C4-2B (cell line): ENCODE measurements at regions not wholly inside any gene's neighbourhood (a gene's known extent, or its start where the extent isn't known, plus 50 kb on each side); places are given as distances from the start of the nearest gene placed in this dataset.

Experiments used
- H3K27ac ChIP-seq: fragments of 450-650 bp; 2 replicates; pipeline ENCODE4 v1.5.1; 2017
- CTCF ChIP-seq: fragments of 450-650 bp; conservative IDR thresholded peaks from 2 replicates; pipeline ENCODE4 v1.5.1; 2017; ENCODE audit warnings: mild to moderate bottlenecking
- ZFX ChIP-seq: fragments of 450-650 bp; IDR thresholded peaks from 2 replicates; pipeline ENCODE4 v1.6.1; 2017

- TF ChIP-seq CTCF (no peak), ZFX (no peak)
- H3K27ac ChIP-seq: no peak overlapping the region
These were observed 648.8 kb upstream of the MKI67 start for GRCh38 chr10:128774979-128775378.

GRCh38 chr10:128775743-128776142 lies 649.5 kb upstream of the MKI67 start:
- TF ChIP-seq CTCF (no peak), ZFX (no peak)
- H3K27ac ChIP-seq: no peak overlapping the region

GRCh38 chr10:128776673-128777252 lies 650.5 kb upstream of the MKI67 start:
- TF ChIP-seq CTCF (no peak), ZFX (no peak)
- H3K27ac ChIP-seq: no peak overlapping the region

GRCh38 chr10:128777342-128777741 lies 651.1 kb upstream of the MKI67 start:
- H3K27ac ChIP-seq: no peak overlapping the region
- no peak for TF ChIP-seq CTCF
- no peak for TF ChIP-seq ZFX

- no peak for TF ChIP-seq CTCF
- no peak for TF ChIP-seq ZFX
- no peak overlapping the region for H3K27ac ChIP-seq
These were observed 653.2 kb upstream of the MKI67 start for GRCh38 chr10:128779416-128779815.

GRCh38 chr10:128780156-128780761 lies 654.0 kb upstream of the MKI67 start:
- TF ChIP-seq CTCF (no peak), ZFX (no peak)
- H3K27ac ChIP-seq: no peak overlapping the region

- TF ChIP-seq ZFX (no peak), CTCF (no peak)
- H3K27ac ChIP-seq: no peak overlapping the region
These were observed 655.4 kb upstream of the MKI67 start for GRCh38 chr10:128781637-128782036.
